GM18867 (cell line): ENCODE measurements at regions not wholly inside any gene's neighbourhood (a gene's known extent, or its start where the extent isn't known, plus 50 kb on each side); places are given as distances from the start of the nearest gene placed in this dataset.
"Not testable (repeated sequence)": the region's sequence is repeated elsewhere in the genome, so short reads cannot be mapped to it uniquely, and the experiment has no call there.

Source experiments
- ATAC-seq: cut with Tn5 transposase; IDR thresholded peaks from one replicate; pipeline ENCODE4 v1.9.1; 2021; ENCODE audit warnings: mild to moderate bottlenecking, moderate library complexity; ENCODE audit not compliant: unreplicated experiment

DNA sequence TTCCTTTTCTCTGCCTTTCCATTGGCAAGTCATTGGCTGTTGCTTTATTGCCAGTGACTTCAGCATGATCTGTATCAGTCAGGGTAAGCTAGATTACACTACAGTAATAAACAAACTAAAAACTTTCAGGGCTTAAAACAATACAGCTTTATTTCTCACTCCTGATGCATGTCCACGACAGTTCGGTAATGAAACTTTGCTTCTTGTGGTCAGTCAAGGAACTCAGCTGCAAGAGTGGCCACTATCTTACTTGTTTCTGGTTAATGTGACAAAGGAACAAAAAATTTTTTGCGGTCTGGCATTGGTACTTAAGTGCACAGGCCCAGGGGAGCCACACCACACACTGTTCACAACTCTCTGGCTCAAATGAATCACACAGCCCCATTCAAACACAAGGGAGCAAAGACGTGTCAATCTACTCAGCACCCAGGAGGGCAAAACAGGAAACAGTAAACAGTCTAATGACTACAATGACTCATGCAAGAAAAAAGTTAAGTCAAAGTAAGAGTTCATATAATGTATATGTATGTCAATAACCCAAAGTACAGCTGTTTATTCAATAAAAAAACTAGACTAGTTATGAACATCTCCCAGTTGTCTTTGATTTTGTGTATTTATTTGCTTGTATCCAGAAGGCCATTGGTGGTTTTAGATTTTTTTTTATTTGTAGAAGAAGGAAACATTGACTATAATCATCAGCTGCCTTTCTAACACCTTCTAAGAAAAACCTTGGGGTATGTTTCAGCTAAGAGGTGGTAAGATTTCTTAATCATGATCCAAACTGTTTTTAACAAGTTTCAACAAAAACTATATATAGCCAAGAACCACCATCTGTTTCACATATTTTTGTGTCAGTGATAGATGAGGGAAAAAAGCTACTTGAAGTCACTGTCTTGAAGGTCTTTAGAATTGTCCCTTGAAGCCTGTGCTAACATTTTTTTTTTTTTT, 134.4 kb upstream of the FAM3C start:
- peak; percentile 99 for ATAC-seq

DNA sequence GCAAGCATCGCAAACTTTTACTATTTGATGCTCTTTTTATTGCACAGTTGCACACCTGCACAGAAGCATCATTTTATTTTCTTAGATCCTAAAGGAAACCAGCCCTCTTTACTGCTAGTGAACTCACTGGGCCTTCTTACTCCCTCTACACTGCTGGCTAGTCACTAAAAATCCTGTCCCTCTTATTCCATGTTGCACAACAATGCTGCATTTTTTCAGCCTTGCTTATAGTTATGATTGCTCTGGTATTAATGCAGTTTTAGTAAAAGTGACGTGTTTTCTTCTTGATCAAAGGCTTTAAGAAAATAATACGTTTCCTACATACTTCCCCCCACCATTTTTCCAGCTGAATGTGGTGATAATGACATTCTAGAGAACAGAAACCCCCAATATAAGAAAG, 132.9 kb upstream of the FAM3C start:
- ATAC-seq = no peak

DNA sequence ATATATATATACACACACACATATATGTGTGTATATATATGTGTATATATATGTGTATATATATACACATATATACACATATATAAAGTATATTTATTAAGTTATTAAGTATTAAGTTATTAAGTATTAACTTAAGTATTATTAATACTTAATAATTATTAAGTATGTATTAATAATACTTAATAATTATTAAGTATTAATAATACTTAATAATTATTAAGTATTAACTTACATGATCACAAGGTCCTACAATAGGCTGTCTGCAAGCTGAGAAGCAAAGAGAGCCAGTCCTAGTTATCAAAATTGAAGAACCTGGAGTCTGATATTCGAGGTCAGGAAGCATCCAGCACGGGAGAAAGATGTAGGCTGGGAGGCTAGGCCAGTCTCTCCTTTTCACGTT, 130.1 kb upstream of the FAM3C start:
- ATAC-seq = not testable (repeated sequence)

DNA sequence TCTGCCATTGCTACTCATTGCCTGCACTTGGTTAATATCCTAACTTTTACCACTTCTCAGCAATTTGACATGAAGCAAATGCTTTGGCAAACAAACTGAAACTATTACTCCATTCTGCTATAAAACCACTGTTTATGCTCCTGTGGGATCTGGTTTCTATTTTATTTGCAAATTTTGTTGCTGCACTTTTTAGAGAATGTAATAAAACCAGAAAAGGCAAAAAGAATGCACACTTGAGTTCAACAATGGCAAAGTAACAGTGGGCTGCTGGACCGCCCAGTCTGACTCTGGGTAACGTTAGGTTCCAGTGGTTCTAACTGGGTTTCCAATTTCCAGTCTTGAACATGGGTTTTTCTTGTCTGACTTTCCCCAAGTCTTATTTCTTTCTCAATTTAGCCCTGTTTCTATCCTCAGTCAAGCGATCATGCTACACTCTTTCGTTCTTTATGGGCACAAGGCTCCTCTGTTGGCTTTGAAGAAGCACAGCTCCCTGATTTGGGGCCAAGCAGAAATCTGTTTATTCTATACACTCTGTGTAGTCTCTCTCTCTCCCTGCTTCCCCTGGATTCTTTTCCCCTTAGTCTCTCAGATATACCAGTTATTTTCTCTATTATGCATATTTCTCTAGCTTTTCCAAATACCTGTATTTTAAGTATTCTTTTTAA, 129.2 kb upstream of the FAM3C start:
- no peak for ATAC-seq

DNA sequence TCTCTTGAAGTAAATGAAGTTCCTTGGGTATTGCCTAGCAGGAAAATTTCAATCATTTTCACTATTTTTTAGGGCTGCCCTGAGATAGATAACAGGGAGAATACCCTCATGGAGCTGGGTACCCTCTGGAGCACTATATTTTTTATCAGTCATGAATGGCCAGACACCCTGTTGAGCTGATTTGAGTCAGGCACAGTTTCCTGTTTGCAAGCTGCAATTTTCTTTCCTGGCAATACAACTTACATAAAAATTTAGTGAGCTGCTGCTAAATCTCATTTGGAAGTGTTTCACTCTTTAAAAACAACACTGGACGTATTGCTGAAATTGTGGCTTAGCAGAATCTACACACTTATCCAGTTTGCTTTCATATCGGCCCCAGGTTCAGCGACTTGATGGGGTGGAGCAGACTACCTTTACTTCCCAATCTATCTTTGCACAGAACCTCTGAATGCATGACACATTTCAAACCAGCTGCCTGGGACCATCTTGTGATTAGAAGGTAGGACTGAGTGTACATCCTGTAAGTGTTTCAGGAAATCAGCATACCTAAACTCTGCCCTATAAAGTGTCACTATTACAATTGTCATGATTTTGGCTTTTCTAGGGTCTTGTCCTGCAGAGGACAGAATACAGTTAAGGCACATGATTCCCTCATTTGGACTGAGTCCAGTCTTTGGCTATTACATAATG, 125.7 kb upstream of the FAM3C start:
- ATAC-seq = no peak

DNA sequence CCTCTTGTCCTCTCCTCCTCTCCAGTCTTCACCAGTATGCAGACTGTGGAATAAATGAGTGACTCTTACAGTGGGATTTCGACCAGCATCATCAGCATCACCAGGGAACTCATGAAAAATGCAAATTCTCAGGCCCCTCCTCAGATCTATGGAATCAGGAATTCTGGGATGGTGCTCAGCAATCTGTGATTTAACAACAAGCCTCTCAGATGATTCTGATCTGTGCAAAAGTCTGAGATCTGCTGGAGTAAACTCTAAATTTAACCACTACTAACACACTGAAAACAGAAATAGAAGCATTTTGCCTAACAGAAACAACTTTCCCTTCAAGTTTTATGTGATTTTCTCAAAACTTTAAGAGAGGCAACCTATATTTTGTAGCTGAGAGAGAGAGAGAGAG, 124.8 kb upstream of the FAM3C start:
- no peak for ATAC-seq

DNA sequence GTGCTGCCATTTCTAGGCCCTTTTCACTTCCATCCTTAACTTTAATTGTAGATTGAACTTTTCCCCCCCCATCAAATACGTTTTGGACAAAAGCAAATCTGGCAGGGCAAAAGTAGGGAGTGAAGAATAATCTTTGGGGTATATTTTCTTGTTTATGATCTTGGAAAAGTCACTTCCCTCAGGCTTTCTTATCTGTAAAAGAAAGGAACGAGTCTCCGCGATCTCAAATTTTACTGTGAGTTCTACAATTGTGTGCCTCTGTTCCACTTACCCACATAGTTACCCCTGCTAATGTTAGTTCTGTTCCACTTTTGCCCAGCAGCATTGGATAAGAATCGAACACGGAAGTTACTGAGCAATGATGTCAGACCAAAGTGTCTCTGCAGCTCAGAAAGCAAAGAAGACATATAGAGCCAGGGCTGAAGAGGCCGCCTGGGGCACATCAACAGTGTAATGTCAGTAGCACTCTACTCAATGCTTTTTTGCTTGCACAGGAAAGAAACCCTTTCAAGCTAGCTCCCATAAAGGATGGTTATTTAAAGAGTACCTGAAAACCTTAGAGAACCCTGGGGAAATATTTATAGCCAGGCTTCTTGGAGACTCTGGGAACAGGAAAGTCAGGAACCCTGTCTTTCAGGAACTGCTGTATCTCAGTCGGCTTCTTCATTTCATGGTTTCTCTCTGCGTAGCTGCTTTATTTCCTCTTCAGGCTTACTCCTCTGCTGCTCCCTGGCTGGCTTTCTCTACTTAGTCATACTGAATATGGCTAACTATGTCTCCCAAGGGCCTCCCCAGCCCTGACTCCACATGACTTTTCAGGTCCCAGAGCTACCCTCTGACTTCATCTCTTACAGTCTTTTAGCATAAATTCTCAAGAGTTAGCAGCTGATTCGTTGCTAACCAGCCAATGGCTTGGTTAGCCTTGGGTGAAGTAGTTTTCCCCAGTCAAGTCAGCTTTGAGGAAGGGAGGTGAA, 123.7 kb upstream of the FAM3C start:
- ATAC-seq = peak; percentile 77

DNA sequence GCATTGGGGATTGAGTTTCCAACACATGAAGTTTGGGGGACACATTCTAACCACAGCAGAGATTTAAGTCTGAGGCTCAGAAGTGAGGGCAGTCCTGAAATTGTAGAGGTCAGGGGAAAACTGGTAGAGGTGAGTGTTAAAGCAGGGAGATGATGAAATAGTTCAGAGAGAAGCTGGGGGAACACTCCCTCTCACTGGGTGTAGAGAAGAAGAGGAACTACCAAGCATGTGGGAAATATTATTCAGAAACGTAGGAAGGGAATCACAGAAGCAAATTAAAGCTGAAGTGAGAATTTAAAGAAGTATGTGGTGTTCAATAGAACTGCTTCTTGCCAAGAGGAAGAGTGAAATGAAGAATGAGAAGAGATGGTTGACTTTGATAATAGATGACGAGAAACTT, 121.5 kb upstream of the FAM3C start:
- no peak for ATAC-seq

DNA sequence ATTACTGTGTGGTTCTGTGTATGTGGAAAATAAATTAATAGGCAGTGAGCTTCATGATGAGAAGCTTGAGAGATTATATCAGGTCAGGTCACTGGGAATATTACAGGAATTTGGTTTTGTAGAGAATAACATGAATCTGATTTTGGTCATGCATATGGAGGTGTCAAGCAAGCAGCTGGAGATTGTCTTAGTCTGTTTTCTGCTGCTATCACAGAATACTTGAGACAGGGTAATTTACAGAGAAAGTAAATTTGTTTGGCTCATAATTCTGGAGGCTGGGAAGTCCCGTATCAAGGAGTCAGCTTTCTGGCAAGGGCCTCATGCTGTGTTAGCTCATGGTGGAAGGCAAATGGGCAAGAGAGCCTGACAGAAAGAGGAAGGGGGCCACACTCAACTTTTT, 120.7 kb upstream of the FAM3C start:
- no peak for ATAC-seq

DNA sequence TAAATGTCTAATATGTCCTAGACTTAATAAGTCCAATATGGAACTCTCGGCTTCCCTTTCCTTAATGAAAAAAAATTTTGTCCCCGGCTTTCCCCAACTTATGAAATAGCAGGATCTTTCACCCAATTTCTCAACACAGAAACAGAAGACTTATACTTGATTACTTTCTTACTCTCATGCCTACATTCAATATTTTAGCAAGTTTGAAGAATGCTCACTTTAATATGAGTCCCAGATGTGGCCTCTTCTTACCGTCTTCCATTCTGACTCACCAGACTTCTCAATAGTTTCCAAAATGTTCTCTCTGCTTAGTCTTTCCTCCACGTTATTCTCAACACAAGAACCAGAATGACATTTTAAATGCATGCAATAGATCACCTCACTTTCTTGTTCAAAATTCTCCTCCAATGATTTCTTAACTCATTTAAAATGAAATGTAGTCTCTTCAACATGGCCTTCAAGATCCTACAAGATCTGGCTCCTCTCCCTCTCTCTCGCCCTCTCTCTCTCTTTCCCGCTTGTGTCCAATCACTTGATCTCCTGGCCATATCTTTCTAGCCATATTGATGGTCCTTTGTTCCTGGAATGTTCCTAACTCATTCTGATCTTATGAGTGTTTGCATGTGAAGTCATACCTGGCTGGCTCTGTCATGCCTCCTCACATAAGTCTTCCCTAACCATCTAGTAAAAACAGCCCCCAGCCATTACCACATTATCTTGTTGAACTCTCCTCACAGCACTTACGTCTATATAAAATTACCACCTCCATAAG, 119.7 kb upstream of the FAM3C start:
- ATAC-seq = no peak

DNA sequence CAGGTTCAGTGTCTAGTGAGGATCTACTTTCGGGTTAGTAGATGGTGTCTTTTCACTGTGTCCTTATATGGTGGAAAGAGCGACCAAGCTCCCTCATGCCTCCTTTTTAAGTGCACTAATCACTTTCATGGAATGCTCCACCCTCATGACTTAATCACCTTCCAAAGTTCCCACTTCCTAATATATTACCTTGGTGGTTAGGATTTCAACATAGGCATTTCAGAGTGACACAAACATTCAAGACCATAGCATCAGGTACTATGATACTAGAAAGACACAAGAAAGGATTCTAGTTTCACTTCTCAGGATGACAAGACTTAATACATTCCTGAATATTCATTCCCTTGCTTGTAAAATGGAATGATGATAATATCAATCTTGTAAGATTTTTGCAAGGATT, 119.1 kb upstream of the FAM3C start:
- ATAC-seq = no peak

DNA sequence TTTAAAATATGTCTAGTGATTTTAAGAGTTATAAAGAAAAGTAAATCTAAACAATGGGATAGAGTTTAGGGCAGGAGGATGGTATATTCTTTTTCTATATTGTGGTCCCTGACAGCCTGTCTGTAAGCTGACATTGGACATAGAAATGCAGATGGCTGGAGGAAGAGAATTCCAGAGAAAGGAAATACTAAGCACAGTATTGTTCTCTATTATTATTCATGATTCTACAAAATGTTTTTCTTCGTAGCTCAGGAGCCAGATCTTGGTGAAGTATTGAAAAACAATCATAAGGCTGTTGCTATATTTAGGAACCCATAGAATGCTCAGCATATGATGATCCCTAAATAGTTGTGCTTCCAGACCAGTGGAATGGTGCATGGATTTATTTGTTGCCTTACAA, 117.0 kb upstream of the FAM3C start:
- no peak for ATAC-seq

DNA sequence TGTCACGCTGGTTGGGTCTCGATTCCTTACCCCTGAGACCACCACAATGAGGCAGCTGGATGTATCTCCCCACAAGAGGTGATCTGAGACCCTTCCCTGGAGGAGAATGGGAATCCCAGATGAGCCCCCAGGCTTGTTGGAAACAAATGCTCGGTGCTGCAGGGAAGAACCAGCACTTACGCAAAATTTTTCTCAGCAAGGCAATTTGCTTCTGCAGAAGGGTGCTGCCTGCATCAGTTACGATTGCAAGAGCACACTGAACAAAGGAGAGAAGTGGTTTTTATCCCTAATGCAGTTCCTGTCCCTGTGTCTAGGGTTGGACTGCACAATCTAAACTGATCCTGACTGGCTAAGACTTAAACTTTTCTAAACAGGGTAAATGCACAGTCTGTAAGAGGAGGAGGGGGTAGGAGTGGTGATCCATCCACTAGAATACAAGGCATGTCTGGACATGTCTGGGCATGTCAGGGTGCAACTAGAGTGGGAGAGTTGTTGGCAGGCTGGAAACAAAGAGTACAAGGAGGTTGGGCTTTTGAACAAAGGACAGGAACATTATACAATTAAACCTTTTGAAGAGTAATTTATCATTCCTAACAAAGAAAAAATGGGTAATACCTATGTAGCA, 114.9 kb upstream of the FAM3C start:
- ATAC-seq = no peak

DNA sequence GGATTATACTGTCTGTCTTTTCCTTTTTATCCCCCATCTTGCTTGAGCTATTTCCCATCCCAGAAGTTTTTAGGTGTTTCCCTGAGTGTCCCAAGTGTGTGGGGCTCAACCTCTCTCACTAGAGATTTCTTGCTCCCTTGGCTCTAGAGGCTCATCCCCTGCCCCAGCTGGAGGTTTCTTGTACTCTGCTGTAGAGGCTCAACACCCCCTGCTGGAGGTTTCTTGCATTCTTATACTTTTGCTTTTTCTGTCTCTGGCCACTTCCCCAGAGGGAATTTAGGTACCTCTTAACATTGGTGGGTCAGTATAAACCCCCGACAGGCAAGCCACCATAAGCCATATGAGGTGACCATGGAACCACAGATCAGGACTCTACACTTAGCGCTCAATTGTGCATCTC, 114.2 kb upstream of the FAM3C start:
- ATAC-seq = no peak

DNA sequence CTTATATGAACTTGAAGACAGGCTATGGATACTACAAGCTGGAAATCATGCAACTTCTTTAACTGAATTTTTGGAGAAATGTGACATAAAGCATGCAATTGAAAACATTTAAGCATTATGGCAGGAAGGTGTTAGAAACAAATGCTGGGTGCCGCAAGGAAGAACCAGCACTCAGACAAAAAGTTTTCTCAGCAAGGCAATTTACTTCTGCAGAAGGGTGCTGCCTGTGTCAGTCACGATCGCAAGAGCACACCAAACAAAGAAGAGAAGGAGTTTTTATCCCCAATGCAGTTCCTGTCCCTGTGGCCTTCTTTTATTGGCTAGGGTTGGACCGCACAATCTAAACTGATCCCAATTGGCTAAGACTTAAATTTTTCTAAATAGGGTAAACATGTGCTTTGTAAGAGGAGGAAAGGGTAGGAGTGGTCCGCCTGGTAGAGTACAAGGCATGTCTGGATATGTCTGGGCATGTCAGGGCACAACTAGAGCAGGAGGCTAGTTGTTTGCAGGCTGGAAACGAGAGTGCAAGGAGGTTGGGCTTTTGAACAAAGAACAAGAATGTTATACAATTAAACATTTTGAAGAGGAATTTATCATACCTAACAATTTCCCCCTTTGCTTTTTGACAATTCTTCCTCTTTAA, 109.6 kb upstream of the FAM3C start:
- ATAC-seq = no peak

DNA sequence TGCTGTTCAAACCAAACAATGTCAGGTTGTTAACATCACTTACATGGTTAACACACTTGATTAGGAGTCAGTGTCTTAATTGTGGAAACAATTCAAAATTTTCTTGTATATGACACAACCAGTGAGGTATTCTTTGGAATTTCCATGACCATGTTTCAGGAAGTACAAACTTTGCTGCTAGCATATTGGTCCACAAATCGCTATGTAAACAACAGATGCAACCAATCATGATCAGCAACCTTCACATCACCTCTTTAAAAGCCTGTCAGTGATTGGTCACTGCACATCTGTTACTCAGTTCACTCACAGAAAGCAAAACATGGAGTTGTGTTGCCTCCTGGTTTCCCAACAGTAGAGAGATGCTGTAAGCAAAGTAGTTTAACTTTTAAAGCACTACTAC, 108.9 kb upstream of the FAM3C start:
- no peak for ATAC-seq

DNA sequence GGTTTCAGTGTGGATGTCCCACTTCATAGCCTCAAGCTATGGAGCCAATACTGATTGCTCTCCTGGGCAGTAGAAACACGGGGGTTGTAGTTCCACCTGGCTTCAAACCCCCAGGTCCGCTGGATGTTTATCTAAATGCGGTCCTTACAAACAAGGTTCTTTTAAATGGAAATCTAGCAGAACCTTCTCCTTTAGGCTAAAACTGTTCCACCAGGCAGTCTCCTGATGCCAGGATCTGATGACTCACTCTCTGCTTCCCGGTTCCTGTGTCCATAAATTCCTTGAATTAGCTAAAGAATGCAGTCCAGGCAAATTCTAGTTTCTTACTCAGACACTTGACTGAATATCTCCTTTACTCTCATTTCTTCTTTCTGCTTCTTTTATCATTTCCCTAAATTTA, 108.4 kb upstream of the FAM3C start:
- ATAC-seq = no peak

DNA sequence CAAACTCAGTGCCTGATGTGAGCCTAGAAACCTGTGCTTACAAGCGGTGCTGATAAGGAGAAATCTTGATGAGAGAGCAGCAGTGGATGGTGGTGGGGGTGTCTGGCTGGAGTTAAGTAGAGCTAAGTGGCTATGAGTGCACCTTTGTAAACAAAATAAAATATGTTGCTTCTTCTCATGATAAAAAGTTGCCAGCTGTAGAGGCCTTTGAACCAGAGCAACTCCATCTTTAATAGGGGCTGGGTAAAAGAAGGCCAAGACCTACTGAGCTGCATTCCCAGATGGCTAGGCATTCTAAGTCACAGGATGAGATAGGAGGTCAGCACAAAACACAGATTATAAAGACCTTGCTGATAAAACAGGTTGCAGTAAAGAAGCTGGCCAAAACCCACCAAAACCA, 107.6 kb upstream of the FAM3C start:
- ATAC-seq = no peak

DNA sequence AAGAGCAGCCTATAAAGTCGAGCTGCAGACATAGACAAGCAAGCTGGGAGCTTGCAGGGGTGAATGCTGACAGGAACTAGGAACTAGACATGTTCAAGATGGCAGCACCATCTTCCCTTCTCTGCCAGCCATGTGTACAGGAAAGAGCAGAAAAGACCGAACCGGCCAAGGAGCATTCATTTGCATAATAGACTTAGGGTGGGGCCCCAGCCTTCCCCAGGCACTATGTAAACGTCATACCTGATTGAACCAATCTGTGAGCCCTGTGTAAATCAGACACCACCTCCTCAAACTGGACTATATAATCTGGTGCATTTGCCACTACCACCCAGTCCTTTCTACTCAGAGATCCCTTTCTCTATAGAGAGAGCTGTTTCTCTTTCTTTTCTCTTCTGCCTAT, 106.9 kb upstream of the FAM3C start:
- ATAC-seq = no peak
